ENCODE measurements at regions not wholly inside any gene's neighbourhood (a gene's known extent, or its start where the extent isn't known, plus 50 kb on each side); places are given as distances from the start of the nearest gene placed in this dataset.
"Not testable (repeated sequence)": the region's sequence is repeated elsewhere in the genome, so short reads cannot be mapped to it uniquely, and the experiment has no call there.

DNA sequence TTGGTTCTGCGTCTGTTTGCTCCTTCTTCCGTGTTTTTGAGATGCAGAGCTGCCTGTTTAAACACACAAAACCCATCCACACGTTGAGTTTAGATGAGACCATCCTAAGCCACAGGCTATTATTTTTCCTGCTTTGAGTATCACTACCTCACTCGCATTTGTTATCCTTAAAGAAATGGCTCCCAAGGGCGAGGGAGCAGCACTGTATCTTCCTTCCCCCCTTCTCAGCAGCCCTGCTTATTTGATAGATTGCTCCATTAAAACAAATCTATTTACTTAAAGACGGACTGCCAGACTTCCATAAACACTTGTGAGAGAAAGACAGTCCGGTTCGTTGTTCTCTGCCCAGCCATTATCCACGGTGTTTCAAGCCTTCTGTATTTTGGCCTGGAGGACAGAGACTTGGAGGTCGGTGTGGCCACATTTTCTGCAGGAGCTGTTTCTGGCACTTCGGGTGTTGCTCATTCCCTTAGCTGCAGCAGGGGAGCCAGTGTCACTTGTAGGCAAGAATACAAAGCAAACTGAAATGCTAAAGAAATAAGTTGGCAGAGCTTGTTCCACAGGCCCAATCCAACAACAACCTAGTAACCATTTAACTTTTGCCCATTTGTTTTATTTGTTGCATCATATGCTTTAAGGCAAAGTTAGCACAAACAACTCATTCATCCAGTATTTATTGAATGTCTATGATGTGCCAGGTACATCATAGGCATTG, 275.4 kb downstream of the TTC6 start:
- no peak overlapping the region for H3K4me3 ChIP-seq (ENCODE audit: low read length)
- H3K27me3 ChIP-seq (ENCODE audit: insufficient read depth, low read length), result no peaks in the 10 kb centered on the region
- no peaks in the 10 kb centered on the region for H3K36me3 ChIP-seq (ENCODE audit: insufficient read depth, low read length)
- no peak overlapping the region for H2AFZ ChIP-seq (ENCODE audit: low read depth, low read length)
- H3K4me1 ChIP-seq (ENCODE audit: insufficient read depth, low read length), result peaks cover 10% of the 10 kb centered on the region
- H3K9me3 ChIP-seq (ENCODE audit: low read length), result no peaks in the 10 kb centered on the region

GRCh38 chr14:37874065-37874428, 278.6 kb downstream of the TTC6 start:
- H3K4me3 ChIP-seq (ENCODE audit: low read length); H3K4me1 ChIP-seq (ENCODE audit: insufficient read depth, low read length); H3K9me3 ChIP-seq (ENCODE audit: low read length); H3K36me3 ChIP-seq (ENCODE audit: insufficient read depth, low read length); H3K27me3 ChIP-seq (ENCODE audit: insufficient read depth, low read length): not testable (repeated sequence)
- H2AFZ ChIP-seq (ENCODE audit: low read depth, low read length), result peak overlapping the region; percentile 4

DNA sequence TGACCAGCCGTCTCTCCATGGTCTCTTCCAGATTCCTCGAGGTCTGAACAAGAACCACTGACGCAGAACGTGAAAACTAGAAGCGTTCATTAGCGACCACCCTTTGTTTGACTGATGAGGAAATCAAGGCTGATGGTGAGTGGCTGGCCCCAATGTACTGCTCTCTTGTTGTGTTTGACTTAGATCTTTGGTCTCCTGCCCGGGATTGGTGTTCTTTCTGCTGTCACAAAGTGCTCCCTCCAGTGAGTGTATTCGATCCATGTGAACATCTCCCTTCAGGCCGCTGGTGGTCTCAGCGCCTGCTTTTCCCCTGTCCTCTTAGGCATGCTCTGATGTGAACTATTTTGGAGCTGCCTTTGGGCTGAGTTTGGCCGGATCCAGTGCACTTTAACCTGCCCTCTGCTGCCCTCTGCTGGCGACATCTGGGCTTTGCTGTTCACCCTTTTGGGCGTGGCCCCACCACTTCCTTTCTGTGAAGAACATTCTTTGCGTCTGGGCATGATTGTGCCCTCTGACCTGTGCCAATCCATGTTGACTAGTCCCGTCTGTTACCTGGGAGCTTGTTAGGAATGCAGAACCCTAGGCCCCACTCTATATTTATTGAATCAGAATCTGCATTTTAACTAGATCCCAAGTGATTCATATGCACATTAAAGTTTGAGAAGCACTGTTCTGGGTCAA, 279.1 kb downstream of the TTC6 start:
- Histone ChIP-seq H3K27me3 (ENCODE audit: insufficient read depth, low read length) (no peaks in the 10 kb centered on the region), H3K9me3 (ENCODE audit: low read length) (no peaks in the 10 kb centered on the region), H3K36me3 (ENCODE audit: insufficient read depth, low read length) (no peaks in the 10 kb centered on the region), H3K4me3 (ENCODE audit: low read length) (no peak overlapping the region), H3K4me1 (ENCODE audit: insufficient read depth, low read length) (peaks cover 10% of the 10 kb centered on the region), H2AFZ (ENCODE audit: low read depth, low read length) (peak overlapping the region; percentile 4)

DNA sequence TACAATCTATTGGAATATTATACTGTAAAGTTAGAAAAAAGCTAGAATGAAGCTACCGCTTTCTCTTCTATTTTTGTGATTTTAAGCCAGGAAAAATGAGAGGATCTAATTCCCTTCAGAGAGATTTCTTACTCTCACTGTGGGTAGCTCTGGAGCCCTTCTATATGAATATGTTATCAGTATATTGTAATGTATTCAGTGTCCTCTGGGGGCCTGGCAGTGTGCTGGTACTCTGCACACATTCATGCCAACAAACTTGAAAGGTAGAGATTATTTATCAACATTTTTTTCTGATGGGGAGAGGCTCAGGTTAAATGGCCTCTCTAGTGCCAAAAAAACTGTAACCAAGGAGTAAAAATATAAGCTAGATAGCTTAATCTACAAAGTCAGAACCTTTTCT, 292.8 kb downstream of the TTC6 start:
- Histone ChIP-seq H2AFZ (ENCODE audit: low read depth, low read length) (no peak overlapping the region), H3K4me1 (ENCODE audit: insufficient read depth, low read length) (no peaks in the 10 kb centered on the region), H3K9me3 (ENCODE audit: low read length) (no peaks in the 10 kb centered on the region), H3K36me3 (ENCODE audit: insufficient read depth, low read length) (no peaks in the 10 kb centered on the region), H3K4me3 (ENCODE audit: low read length) (no peak overlapping the region), H3K27me3 (ENCODE audit: insufficient read depth, low read length) (no peaks in the 10 kb centered on the region)

DNA sequence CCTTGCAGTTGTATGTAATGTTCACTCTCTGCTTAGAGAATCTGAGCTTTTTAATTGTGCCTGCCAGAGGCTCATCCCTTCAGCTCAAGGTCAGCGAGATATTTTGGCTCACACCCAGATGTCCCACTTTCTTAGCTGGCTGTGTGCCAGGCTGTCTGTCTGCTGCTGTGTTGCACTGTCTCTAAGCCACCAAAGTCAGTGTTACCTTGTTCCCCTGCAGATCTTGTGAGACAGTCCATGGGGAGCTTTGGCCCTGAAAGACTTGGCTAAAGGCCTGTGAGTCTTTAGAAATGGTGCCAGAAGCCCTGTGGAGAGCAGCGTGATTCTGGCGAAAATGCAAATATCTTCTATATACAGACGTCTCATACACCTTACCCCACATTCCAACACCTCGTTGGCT, 293.7 kb downstream of the TTC6 start:
- no peaks in the 10 kb centered on the region for H3K4me1 ChIP-seq (ENCODE audit: insufficient read depth, low read length)
- H2AFZ ChIP-seq (ENCODE audit: low read depth, low read length), result no peak overlapping the region
- no peaks in the 10 kb centered on the region for H3K27me3 ChIP-seq (ENCODE audit: insufficient read depth, low read length)
- H3K4me3 ChIP-seq (ENCODE audit: low read length), result no peak overlapping the region
- H3K9me3 ChIP-seq (ENCODE audit: low read length), result no peaks in the 10 kb centered on the region
- H3K36me3 ChIP-seq (ENCODE audit: insufficient read depth, low read length), result no peaks in the 10 kb centered on the region

GRCh38 chr14:37890095-37890494, 294.7 kb downstream of the TTC6 start:
- no peaks in the 10 kb centered on the region for H3K9me3 ChIP-seq (ENCODE audit: low read length)
- H3K27me3 ChIP-seq (ENCODE audit: insufficient read depth, low read length), result no peaks in the 10 kb centered on the region
- H3K4me1 ChIP-seq (ENCODE audit: insufficient read depth, low read length), result no peaks in the 10 kb centered on the region
- H3K4me3 ChIP-seq (ENCODE audit: low read length), result no peak overlapping the region
- H2AFZ ChIP-seq (ENCODE audit: low read depth, low read length), result no peak overlapping the region
- H3K36me3 ChIP-seq (ENCODE audit: insufficient read depth, low read length), result no peaks in the 10 kb centered on the region

DNA sequence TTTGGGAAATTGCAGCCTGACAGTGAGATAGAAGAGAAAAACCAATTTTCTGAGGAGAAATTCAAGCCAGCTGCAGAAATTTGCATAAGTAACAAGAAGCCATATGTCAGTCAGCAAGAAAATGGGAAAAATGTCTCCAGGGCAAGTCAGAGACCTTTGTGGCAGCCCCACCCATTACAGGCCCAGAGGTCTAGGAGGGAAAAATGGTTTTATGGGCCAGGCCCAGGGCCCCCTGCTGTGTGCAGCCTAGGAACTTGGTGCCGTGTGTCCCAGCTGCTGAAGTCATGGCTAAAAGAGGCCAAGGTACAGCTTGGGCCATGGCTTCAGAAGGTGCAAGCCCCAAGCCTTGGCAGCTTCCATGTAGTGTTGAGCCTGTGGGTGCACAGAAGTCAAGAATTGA, 296.1 kb downstream of the TTC6 start:
- not testable (repeated sequence) for H3K27me3 ChIP-seq (ENCODE audit: insufficient read depth, low read length); H2AFZ ChIP-seq (ENCODE audit: low read depth, low read length); H3K4me1 ChIP-seq (ENCODE audit: insufficient read depth, low read length); H3K4me3 ChIP-seq (ENCODE audit: low read length); H3K36me3 ChIP-seq (ENCODE audit: insufficient read depth, low read length); H3K9me3 ChIP-seq (ENCODE audit: low read length)

DNA sequence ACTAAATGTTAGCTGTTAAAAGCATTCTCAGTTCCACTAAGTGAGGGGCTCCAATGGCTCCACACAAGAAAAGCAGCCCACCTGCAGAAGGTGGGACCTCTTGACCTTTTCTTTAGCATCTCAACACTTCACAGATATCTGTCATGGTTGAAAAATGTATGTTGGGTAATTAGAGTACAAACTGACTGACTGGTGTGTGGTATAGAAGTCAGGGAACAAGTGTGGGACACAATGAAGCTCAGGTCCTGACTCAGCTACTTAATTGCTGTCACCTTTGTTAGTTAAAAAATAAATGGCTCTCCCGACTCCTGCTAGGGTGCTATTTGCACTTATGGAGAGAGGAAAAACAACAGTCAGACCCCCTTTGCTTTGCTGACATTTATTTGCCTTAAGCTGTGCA, 299.0 kb downstream of the TTC6 start:
- Histone ChIP-seq H3K4me3 (ENCODE audit: low read length) (no peak overlapping the region), H3K36me3 (ENCODE audit: insufficient read depth, low read length) (no peaks in the 10 kb centered on the region), H2AFZ (ENCODE audit: low read depth, low read length) (no peak overlapping the region), H3K4me1 (ENCODE audit: insufficient read depth, low read length) (no peaks in the 10 kb centered on the region), H3K9me3 (ENCODE audit: low read length) (no peaks in the 10 kb centered on the region), H3K27me3 (ENCODE audit: insufficient read depth, low read length) (no peaks in the 10 kb centered on the region)

DNA sequence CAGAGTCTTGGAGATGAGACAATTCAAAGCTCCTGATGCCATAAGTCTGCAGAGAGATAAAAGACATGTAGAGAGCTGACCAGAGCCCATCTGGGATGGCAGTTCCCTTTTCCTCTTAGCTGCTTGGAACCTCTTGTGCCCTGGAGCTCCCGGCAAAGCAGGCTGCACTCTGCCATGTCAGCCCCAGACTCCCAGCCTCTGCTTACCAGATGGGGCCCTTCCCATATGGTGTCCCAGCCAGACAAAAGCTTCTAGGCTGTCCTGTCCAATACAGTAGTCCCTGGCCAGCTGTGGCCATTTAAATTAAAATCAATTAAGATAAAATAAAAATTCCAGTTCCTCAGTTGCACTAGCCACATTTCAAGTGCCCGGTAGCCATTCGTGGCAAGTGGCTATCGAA, 303.9 kb downstream of the TTC6 start:
- H3K9me3 ChIP-seq (ENCODE audit: low read length), result no peaks in the 10 kb centered on the region
- H3K27me3 ChIP-seq (ENCODE audit: insufficient read depth, low read length), result no peaks in the 10 kb centered on the region
- no peaks in the 10 kb centered on the region for H3K36me3 ChIP-seq (ENCODE audit: insufficient read depth, low read length)
- no peak overlapping the region for H3K4me3 ChIP-seq (ENCODE audit: low read length)
- no peaks in the 10 kb centered on the region for H3K4me1 ChIP-seq (ENCODE audit: insufficient read depth, low read length)
- H2AFZ ChIP-seq (ENCODE audit: low read depth, low read length), result no peak overlapping the region

GRCh38 chr14:37900561-37900960, 305.1 kb downstream of the TTC6 start:
- no peaks in the 10 kb centered on the region for H3K9me3 ChIP-seq (ENCODE audit: low read length)
- H3K36me3 ChIP-seq (ENCODE audit: insufficient read depth, low read length), result no peaks in the 10 kb centered on the region
- H3K27me3 ChIP-seq (ENCODE audit: insufficient read depth, low read length), result no peaks in the 10 kb centered on the region
- H3K4me1 ChIP-seq (ENCODE audit: insufficient read depth, low read length), result no peaks in the 10 kb centered on the region
- H2AFZ ChIP-seq (ENCODE audit: low read depth, low read length), result no peak overlapping the region
- no peak overlapping the region for H3K4me3 ChIP-seq (ENCODE audit: low read length)

GRCh38 chr14:37901978-37902377, 305.7 kb upstream of the SSTR1 start:
- Histone ChIP-seq H3K9me3 (ENCODE audit: low read length) (no peaks in the 10 kb centered on the region), H3K4me1 (ENCODE audit: insufficient read depth, low read length) (no peaks in the 10 kb centered on the region), H3K27me3 (ENCODE audit: insufficient read depth, low read length) (no peaks in the 10 kb centered on the region), H3K4me3 (ENCODE audit: low read length) (no peak overlapping the region), H3K36me3 (ENCODE audit: insufficient read depth, low read length) (no peaks in the 10 kb centered on the region), H2AFZ (ENCODE audit: low read depth, low read length) (no peak overlapping the region)

GRCh38 chr14:37903343-37904191, 304.1 kb upstream of the SSTR1 start:
- H3K4me1 ChIP-seq (ENCODE audit: insufficient read depth, low read length), result no peaks in the 10 kb centered on the region
- no peaks in the 10 kb centered on the region for H3K27me3 ChIP-seq (ENCODE audit: insufficient read depth, low read length)
- H2AFZ ChIP-seq (ENCODE audit: low read depth, low read length), result no peak overlapping the region
- no peak overlapping the region for H3K4me3 ChIP-seq (ENCODE audit: low read length)
- H3K36me3 ChIP-seq (ENCODE audit: insufficient read depth, low read length), result no peaks in the 10 kb centered on the region
- H3K9me3 ChIP-seq (ENCODE audit: low read length), result no peaks in the 10 kb centered on the region

GRCh38 chr14:37924622-37925021, 283.1 kb upstream of the SSTR1 start:
- Histone ChIP-seq H3K9me3 (ENCODE audit: low read length) (no peaks in the 10 kb centered on the region), H2AFZ (ENCODE audit: low read depth, low read length) (no peak overlapping the region), H3K4me3 (ENCODE audit: low read length) (no peak overlapping the region), H3K27me3 (ENCODE audit: insufficient read depth, low read length) (no peaks in the 10 kb centered on the region), H3K4me1 (ENCODE audit: insufficient read depth, low read length) (no peaks in the 10 kb centered on the region), H3K36me3 (ENCODE audit: insufficient read depth, low read length) (no peaks in the 10 kb centered on the region)

Data from neuron (in vitro differentiated cells).